ENCODE measurements at regions not wholly inside any gene's neighbourhood (a gene's known extent, or its start where the extent isn't known, plus 50 kb on each side); places are given as distances from the start of the nearest gene placed in this dataset.

DNA sequence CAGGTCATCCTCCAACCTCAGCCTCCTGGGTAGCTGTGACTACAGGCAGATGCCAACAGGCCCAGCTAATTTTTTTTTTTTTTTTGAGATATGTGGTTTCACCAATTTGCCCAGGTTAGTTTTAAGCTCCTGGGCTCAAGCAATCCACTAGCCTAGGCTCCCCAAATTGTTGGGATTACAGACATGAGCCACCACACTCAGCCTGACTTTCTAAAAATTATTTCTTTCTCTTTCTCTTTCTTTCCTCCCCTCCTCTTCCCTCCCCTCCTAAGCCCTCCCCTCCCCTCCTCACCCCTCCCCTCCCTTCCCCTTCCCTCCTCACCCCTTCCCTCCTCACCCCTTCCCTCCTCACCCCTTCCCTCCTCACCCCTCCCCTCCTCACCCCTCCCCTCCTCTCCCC lies 127.3 kb downstream of the BTBD3 start:
- Histone ChIP-seq H3K27me3 (ENCODE audit: control insufficient read depth in 2 of 2, insufficient read depth in 2 of 2, low read length in 2 of 2) (no peaks in the 10 kb centered on the region), H3K4me2 (ENCODE audit: insufficient read depth, low read length) (no peak overlapping the region), H3K9ac (ENCODE audit: insufficient read depth in 1 of 2, low read depth in 2 of 2, low read length in 2 of 2) (no peak overlapping the region), H3K9me3 (replicated peaks; ENCODE audit: control insufficient read depth, insufficient read depth, low read depth, low read length) (no peaks in the 10 kb centered on the region), H3K36me3 (ENCODE audit: control insufficient read depth, insufficient read depth, low read length) (no peaks in the 10 kb centered on the region), H3K4me3 (no peak overlapping the region), H3K79me2 (ENCODE audit: control insufficient read depth, insufficient read depth, low read length) (no peaks in the 10 kb centered on the region), H3K27ac (ENCODE audit: extremely low read depth, low read depth, low read length) (no peak overlapping the region), H2AFZ (ENCODE audit: low read depth, low read length) (no peak overlapping the region), H4K20me1 (replicated peaks; ENCODE audit: control insufficient read depth, insufficient read depth, low read length) (no peaks in the 10 kb centered on the region), H3K9me1 (ENCODE audit: control insufficient read depth, insufficient read depth, low read length) (no peaks in the 10 kb centered on the region), H3K4me1 (replicated peaks in 1 of 2; ENCODE audit: control insufficient read depth in 2 of 2, insufficient read depth in 2 of 2, low read length in 2 of 2) (no peaks in the 10 kb centered on the region)
- TF ChIP-seq HNRNPK (IDR thresholded peaks at IDR 0.05; ENCODE audit: low read depth, low read length, poor library complexity, severe bottlenecking) (peak; percentile 27), HNRNPLL (IDR thresholded peaks at IDR 0.05; ENCODE audit: low read depth, low read length, poor library complexity, severe bottlenecking) (no peak)
- no TSS peak for BruUV-seq (replicated peaks)
- ChIA-PET CTCF (ENCODE audit: low intra/inter-chr PET ratio) (no interaction called here), POLR2A (no interaction called here)
- DNase-seq (ENCODE audit: extremely low read depth in 1 of 4, low spot score in 3 of 4), result no peak
- no peak for FAIRE-seq
- intact Hi-C loops (cut with micrococcal nuclease) (no loop called here), in situ Hi-C loops (cut with MboI) (no loop called here)
- ATAC-seq, result no peak

GRCh38 chr20:12047838-12048432 lies 130.2 kb downstream of the BTBD3 start:
- Histone ChIP-seq H3K27ac (ENCODE audit: extremely low read depth, low read depth, low read length) (no peak overlapping the region), H3K36me3 (ENCODE audit: control insufficient read depth, insufficient read depth, low read length) (no peaks in the 10 kb centered on the region), H3K4me2 (ENCODE audit: insufficient read depth, low read length) (no peak overlapping the region), H3K4me1 (replicated peaks in 1 of 2; ENCODE audit: control insufficient read depth in 2 of 2, insufficient read depth in 2 of 2, low read length in 2 of 2) (no peaks in the 10 kb centered on the region), H3K4me3 (no peak overlapping the region), H3K9me1 (ENCODE audit: control insufficient read depth, insufficient read depth, low read length) (no peaks in the 10 kb centered on the region), H4K20me1 (replicated peaks; ENCODE audit: control insufficient read depth, insufficient read depth, low read length) (no peaks in the 10 kb centered on the region), H3K9ac (ENCODE audit: insufficient read depth in 1 of 2, low read depth in 2 of 2, low read length in 2 of 2) (no peak overlapping the region), H3K9me3 (replicated peaks; ENCODE audit: control insufficient read depth, insufficient read depth, low read depth, low read length) (no peaks in the 10 kb centered on the region), H3K79me2 (ENCODE audit: control insufficient read depth, insufficient read depth, low read length) (no peaks in the 10 kb centered on the region), H2AFZ (ENCODE audit: low read depth, low read length) (no peak overlapping the region), H3K27me3 (ENCODE audit: control insufficient read depth in 2 of 2, insufficient read depth in 2 of 2, low read length in 2 of 2) (no peaks in the 10 kb centered on the region)
- ChIA-PET CTCF (ENCODE audit: low intra/inter-chr PET ratio) (no interaction called here), POLR2A (no interaction called here)
- ATAC-seq (no peak), DNase-seq (ENCODE audit: extremely low read depth in 1 of 4, low spot score in 3 of 4) (no peak), FAIRE-seq (no peak)
- no TSS peak for BruUV-seq (replicated peaks)
- intact Hi-C loops (cut with micrococcal nuclease) (no loop called here), in situ Hi-C loops (cut with MboI) (no loop called here)
- no CpG with 5 or more reads among the region's 1 CpG for WGBS (ENCODE audit: insufficient coverage, low coverage, missing lambda C conversion rate)
- TF ChIP-seq, protein P1, sequence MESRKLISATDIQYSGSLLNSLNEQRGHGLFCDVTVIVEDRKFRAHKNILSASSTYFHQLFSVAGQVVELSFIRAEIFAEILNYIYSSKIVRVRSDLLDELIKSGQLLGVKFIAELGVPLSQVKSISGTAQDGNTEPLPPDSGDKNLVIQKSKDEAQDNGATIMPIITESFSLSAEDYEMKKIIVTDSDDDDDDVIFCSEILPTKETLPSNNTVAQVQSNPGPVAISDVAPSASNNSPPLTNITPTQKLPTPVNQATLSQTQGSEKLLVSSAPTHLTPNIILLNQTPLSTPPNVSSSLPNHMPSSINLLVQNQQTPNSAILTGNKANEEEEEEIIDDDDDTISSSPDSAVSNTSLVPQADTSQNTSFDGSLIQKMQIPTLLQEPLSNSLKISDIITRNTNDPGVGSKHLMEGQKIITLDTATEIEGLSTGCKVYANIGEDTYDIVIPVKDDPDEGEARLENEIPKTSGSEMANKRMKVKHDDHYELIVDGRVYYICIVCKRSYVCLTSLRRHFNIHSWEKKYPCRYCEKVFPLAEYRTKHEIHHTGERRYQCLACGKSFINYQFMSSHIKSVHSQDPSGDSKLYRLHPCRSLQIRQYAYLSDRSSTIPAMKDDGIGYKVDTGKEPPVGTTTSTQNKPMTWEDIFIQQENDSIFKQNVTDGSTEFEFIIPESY (CRISPR knock-in tag; IDR thresholded peaks at IDR 0.05), result no peak
- no peak for TF ChIP-seq ZNF3 (CRISPR knock-in tag; IDR thresholded peaks at IDR 0.05)
- no peak for TF ChIP-seq ZNF436 (CRISPR knock-in tag; IDR thresholded peaks at IDR 0.05)
- no peak for TF ChIP-seq SAFB (IDR thresholded peaks at IDR 0.05; ENCODE audit: borderline replicate concordance, low read depth, low read length)
- no peak for TF ChIP-seq RAD51 (IDR thresholded peaks at IDR 0.05; ENCODE audit: borderline replicate concordance, low read depth)
- no peak for TF ChIP-seq ZNF785 (CRISPR knock-in tag; IDR thresholded peaks at IDR 0.05)
